Common myeloid progenitor, CD34-positive (primary cell): ENCODE measurements at regions not wholly inside any gene's neighbourhood (a gene's known extent, or its start where the extent isn't known, plus 50 kb on each side); places are given as distances from the start of the nearest gene placed in this dataset.

Experiments
- CTCF ChIA-PET: fragments of 350-600 bp; sonication (Branson Sonifier 250); formaldehyde crosslinking; loops from one replicate; lab custom pipeline; 2021; ENCODE audit warnings: antibody characterized with exemption; lab: Charles Lee
- POLR2A ChIA-PET: fragments of 350-600 bp; sonication (Branson Sonifier 250); formaldehyde crosslinking; loops from one replicate; lab custom pipeline; 2021; ENCODE audit warnings: antibody characterized with exemption; lab: Charles Lee
- DNase-seq, 3 donors: peaks; one replicate each; pipeline versions ENCODE4 v3.0.0 to v3.0.0-alpha.2; 2013
- H3K27ac ChIP-seq, 2 experiments: 1 replicate in 1 of 2; 2 replicates in 1 of 2; pipeline ENCODE4 v1.7.0; 2013; ENCODE audit warnings: inconsistent platforms in 2 of 2, low read length in 2 of 2, mild to moderate bottlenecking in 2 of 2, low read depth in 1 of 2, moderate library complexity in 1 of 2; ENCODE audit not compliant: severe bottlenecking in 2 of 2, insufficient read depth in 1 of 2, poor library complexity in 1 of 2
- H3K27me3 ChIP-seq, 5 experiments: replicated peaks in 2 of 5; 1 replicate in 3 of 5; 2 replicates in 2 of 5; pipeline versions ENCODE4 v1.6.1 to v1.7.0; 2013; ENCODE audit warnings: low read length in 4 of 5, mild to moderate bottlenecking in 2 of 5, moderate library complexity in 2 of 5, inconsistent platforms in 1 of 5; ENCODE audit not compliant: insufficient read depth in 5 of 5, control insufficient read depth in 4 of 5
- H3K36me3 ChIP-seq, 4 experiments: 1 replicate in 2 of 4; 2 replicates in 2 of 4; pipeline versions ENCODE4 v1.6.1 to v1.7.0; 2013; ENCODE audit warnings: low read length in 3 of 4, control low read depth in 1 of 4, mild to moderate bottlenecking in 1 of 4; ENCODE audit not compliant: control insufficient read depth in 4 of 4, insufficient read depth in 4 of 4
- H3K4me1 ChIP-seq, 4 experiments: 1 replicate in 3 of 4; 2 replicates in 1 of 4; pipeline versions ENCODE4 v1.6.1 to v1.7.1; 2013; ENCODE audit warnings: low read length in 3 of 4, mild to moderate bottlenecking in 3 of 4, control low read depth in 1 of 4, inconsistent platforms in 1 of 4, moderate library complexity in 1 of 4; ENCODE audit not compliant: control insufficient read depth in 4 of 4, insufficient read depth in 4 of 4; ENCODE audit errors: control extremely low read depth in 1 of 4
- H3K4me3 ChIP-seq, 7 experiments: 1 replicate in 4 of 7; 2 replicates in 3 of 7; pipeline versions ENCODE4 v1.5.1 to v1.7.0; 2013; ENCODE audit warnings: mild to moderate bottlenecking in 7 of 7, low read length in 6 of 7, moderate library complexity in 6 of 7, inconsistent platforms in 2 of 7, low read depth in 2 of 7, control low read depth in 1 of 7; ENCODE audit not compliant: insufficient read depth in 4 of 7, control insufficient read depth in 1 of 7; ENCODE audit errors: extremely low read depth in 1 of 7
- H3K9me3 ChIP-seq, 5 experiments: 1 replicate in 4 of 5; 2 replicates in 1 of 5; pipeline versions ENCODE4 v1.6.1 to v1.7.1; 2013; ENCODE audit warnings: low read length in 4 of 5, mild to moderate bottlenecking in 2 of 5, inconsistent platforms in 1 of 5, low read depth in 1 of 5, moderate library complexity in 1 of 5; ENCODE audit not compliant: control insufficient read depth in 4 of 5, insufficient read depth in 2 of 5; ENCODE audit errors: control extremely low read depth in 1 of 5
- WGBS: methylation state at CpG from one replicate; pipeline ENCODE4 v1.1.5; 2013; ENCODE audit not compliant: insufficient coverage; 5-methylcytosine and 5-hydroxymethylcytosine counted together

GRCh38 chr7:31418928-31419327 is 78.4 kb upstream of the NEUROD6 start:
- Histone ChIP-seq H3K4me3 (no peak overlapping the region), H3K27ac (no peak overlapping the region), H3K4me1 (no peaks in the 10 kb centered on the region), H3K27me3 (peaks cover 0 to 8% (median 3%) of the 10 kb centered on the region in 5 experiments), H3K9me3 (no peaks in the 10 kb centered on the region), H3K36me3 (no peaks in the 10 kb centered on the region)
- DNase-seq = no peak
- POLR2A ChIA-PET = no interaction called here
- no CpG with 5 or more reads among the region's 2 CpGs for WGBS
- CTCF ChIA-PET = interaction anchor here (1.6 to 1.9 kb wide), 2 partner anchors 20 to 25 kb away, joined by 4 to 6 read pairs; no protein-coding TSS in a partner anchor

GRCh38 chr7:31419505-31420055 is 79.1 kb upstream of the NEUROD6 start:
- Histone ChIP-seq H3K9me3 (no peaks in the 10 kb centered on the region), H3K4me1 (no peaks in the 10 kb centered on the region), H3K4me3 (no peak overlapping the region), H3K27ac (no peak overlapping the region), H3K27me3 (peaks cover 0 to 8% (median 3%) of the 10 kb centered on the region in 5 experiments), H3K36me3 (no peaks in the 10 kb centered on the region)
- ChIA-PET CTCF (interaction anchor here (0.6 to 1.1 kb wide), 2 partner anchors 11 to 24 kb away, joined by 3 read pairs; no protein-coding TSS in a partner anchor), POLR2A (no interaction called here)
- WGBS = 100% methylated on average over 2 of the region's 3 CpGs
- DNase-seq = no peak

GRCh38 chr7:31420948-31421347 is 80.4 kb upstream of the NEUROD6 start:
- no peak for DNase-seq
- peaks cover 0 to 11% (median 4%) of the 10 kb centered on the region in 5 experiments for H3K27me3 ChIP-seq
- H3K4me3 ChIP-seq = no peak overlapping the region
- no peak overlapping the region for H3K27ac ChIP-seq
- H3K36me3 ChIP-seq = no peaks in the 10 kb centered on the region
- ChIA-PET POLR2A (no interaction called here), CTCF (no interaction called here)
- no peaks in the 10 kb centered on the region for H3K9me3 ChIP-seq
- WGBS = no CpG with 5 or more reads among the region's 1 CpG
- H3K4me1 ChIP-seq = no peaks in the 10 kb centered on the region

GRCh38 chr7:31421607-31422006 is 81.1 kb upstream of the NEUROD6 start:
- POLR2A ChIA-PET = no interaction called here
- no CpG with 5 or more reads among the region's 2 CpGs for WGBS
- no peaks in the 10 kb centered on the region for H3K36me3 ChIP-seq
- H3K4me1 ChIP-seq = no peaks in the 10 kb centered on the region
- H3K9me3 ChIP-seq = no peaks in the 10 kb centered on the region
- H3K4me3 ChIP-seq = no peak overlapping the region
- CTCF ChIA-PET = interaction anchor here (0.9 kb wide), 1 partner anchor 22 kb away, joined by 3 read pairs; no protein-coding TSS in a partner anchor
- no peak overlapping the region for H3K27ac ChIP-seq
- DNase-seq = no peak
- H3K27me3 ChIP-seq = peaks cover 0 to 11% (median 4%) of the 10 kb centered on the region in 5 experiments

- no peaks in the 10 kb centered on the region for H3K36me3 ChIP-seq
- H3K27me3 ChIP-seq = peaks cover 0 to 11% (median 4%) of the 10 kb centered on the region in 5 experiments
- H3K27ac ChIP-seq = no peak overlapping the region
- no peaks in the 10 kb centered on the region for H3K9me3 ChIP-seq
- no peaks in the 10 kb centered on the region for H3K4me1 ChIP-seq
- CTCF ChIA-PET = no interaction called here
- no peak overlapping the region for H3K4me3 ChIP-seq
- POLR2A ChIA-PET = no interaction called here
- DNase-seq = no peak
These were observed 83.5 kb upstream of the NEUROD6 start for GRCh38 chr7:31423994-31424393.

- no peak overlapping the region for H3K4me3 ChIP-seq
- ChIA-PET CTCF (interaction anchor here (3.3 kb wide), 1 partner anchor 11 kb away, joined by 14 read pairs; no protein-coding TSS in a partner anchor), POLR2A (no interaction called here)
- no peak overlapping the region for H3K27ac ChIP-seq
- no peaks in the 10 kb centered on the region for H3K4me1 ChIP-seq
- H3K36me3 ChIP-seq = no peaks in the 10 kb centered on the region
- no peaks in the 10 kb centered on the region for H3K9me3 ChIP-seq
- DNase-seq = no peak
- peaks cover 0 to 5% (median 2%) of the 10 kb centered on the region in 5 experiments for H3K27me3 ChIP-seq
These were observed 81.7 kb upstream of the ITPRID1 start for GRCh38 chr7:31432176-31432575.

GRCh38 chr7:31432836-31433340 is 81.0 kb upstream of the ITPRID1 start:
- Histone ChIP-seq H3K27me3 (peaks cover 0 to 7% (median 2%) of the 10 kb centered on the region in 5 experiments), H3K4me1 (no peaks in the 10 kb centered on the region), H3K36me3 (no peaks in the 10 kb centered on the region), H3K9me3 (no peaks in the 10 kb centered on the region), H3K4me3 (no peak overlapping the region), H3K27ac (no peak overlapping the region)
- ChIA-PET POLR2A (no interaction called here), CTCF (interaction anchor here (1.0 to 3.3 kb wide), 2 partner anchors 10 to 57 kb away, joined by 3 to 14 read pairs; no protein-coding TSS in a partner anchor)
- no peak for DNase-seq
- 97% methylated on average over 6 of the region's 6 CpGs for WGBS
